GM23338 (cell line): ENCODE measurements at regions not wholly inside any gene's neighbourhood (a gene's known extent, or its start where the extent isn't known, plus 50 kb on each side); places are given as distances from the start of the nearest gene placed in this dataset.
A peak's percentile ranks its signal among the peaks of the same experiment; 100 is the strongest.

Source experiments
- ATAC-seq: fragments of 200-7000 bp; cut with Tn5 transposase; 3 replicates; pipeline ENCODE4 v1.9.1; 2020
- DNase-seq: peaks from one replicate; pipeline ENCODE4 v3.0.0-alpha.2; 2015; ENCODE audit warnings: low spot score
- H2AFZ ChIP-seq: fragments of 200-600 bp; sonication (generic); 2 replicates; pipeline ENCODE4 v1.8.0; 2016; ENCODE audit warnings: antibody characterized with exemption, mild to moderate bottlenecking, moderate library complexity
- H3F3A ChIP-seq: fragments of 200-600 bp; sonication (generic); replicated peaks from 2 replicates; pipeline ENCODE4 v1.8.0; 2017; ENCODE audit warnings: antibody characterized with exemption, mixed run types, low read depth
- H3K27ac ChIP-seq: fragments of 200-600 bp; sonication (generic); 2 replicates; pipeline ENCODE4 v1.6.1; 2016; ENCODE audit warnings: low read depth
- H3K27me3 ChIP-seq: fragments of 200-600 bp; sonication (generic); 2 replicates; pipeline ENCODE4 v1.8.0; 2016; ENCODE audit warnings: mild to moderate bottlenecking, mixed run types, moderate library complexity; ENCODE audit not compliant: insufficient read depth
- H3K36me3 ChIP-seq: fragments of 200-600 bp; sonication (generic); 2 replicates; pipeline ENCODE4 v1.8.0; 2016; ENCODE audit warnings: mild to moderate bottlenecking; ENCODE audit not compliant: insufficient read depth
- H3K4me1 ChIP-seq: fragments of 200-600 bp; sonication (generic); 2 replicates; pipeline ENCODE4 v1.8.0; 2016; ENCODE audit warnings: mild to moderate bottlenecking, moderate library complexity; ENCODE audit not compliant: insufficient read depth
- H3K4me2 ChIP-seq: fragments of 200-600 bp; sonication (generic); 2 replicates; pipeline ENCODE4 v1.7.1; 2017; ENCODE audit warnings: mixed run types
- H3K4me3 ChIP-seq: fragments of 200-600 bp; sonication (generic); 2 replicates; pipeline ENCODE4 v1.6.1; 2016; ENCODE audit warnings: mixed run types
- H3K79me2 ChIP-seq: fragments of 200-600 bp; sonication (generic); replicated peaks from 2 replicates; pipeline ENCODE4 v1.8.0; 2017; ENCODE audit warnings: mild to moderate bottlenecking; ENCODE audit not compliant: insufficient read depth
- H3K9me2 ChIP-seq: fragments of 200-600 bp; sonication (generic); 2 replicates; pipeline ENCODE4 v1.8.0; 2017; ENCODE audit not compliant: insufficient read depth
- H4K20me1 ChIP-seq: fragments of 200-600 bp; sonication (generic); replicated peaks from 2 replicates; pipeline ENCODE4 v1.8.0; 2017; ENCODE audit warnings: mild to moderate bottlenecking; ENCODE audit not compliant: insufficient read depth
- H3K27ac Mint-ChIP-seq: 2 replicates; pipeline ENCODE4 v1.8.0; 2020; ENCODE audit warnings: inconsistent platforms, mild to moderate bottlenecking, moderate library complexity, mixed read lengths
- H3K27me3 Mint-ChIP-seq: 3 replicates; pipeline ENCODE4 v1.8.0; 2022; ENCODE audit warnings: low read depth, mild to moderate bottlenecking, moderate library complexity, mixed read lengths, inconsistent platforms; ENCODE audit not compliant: insufficient read depth, poor library complexity
- H3K36me3 Mint-ChIP-seq: 3 replicates; pipeline ENCODE4 v1.8.0; 2021; ENCODE audit warnings: low read depth, mild to moderate bottlenecking, inconsistent platforms, moderate library complexity, mixed read lengths
- H3K4me1 Mint-ChIP-seq: 3 replicates; pipeline ENCODE4 v1.8.0; 2020; ENCODE audit warnings: mild to moderate bottlenecking, inconsistent platforms, mixed read lengths
- H3K4me3 Mint-ChIP-seq: 3 replicates; pipeline ENCODE4 v1.8.0; 2021; ENCODE audit warnings: moderate library complexity, mild to moderate bottlenecking, inconsistent platforms, mixed read lengths
- H3K9me3 Mint-ChIP-seq: 3 replicates; pipeline ENCODE4 v1.8.0; 2020; ENCODE audit warnings: moderate library complexity, mild to moderate bottlenecking, inconsistent platforms, mixed read lengths
- CREB1 ChIP-seq: fragments of 250-450 bp; sonication (Bioruptor Pico); IDR thresholded peaks from 2 replicates; pipeline ENCODE4 v1.5.0; 2020; ENCODE audit warnings: low read depth, mild to moderate bottlenecking, moderate library complexity
- CTCF ChIP-seq, 2 experiments: fragments of 200-600 bp in 1 of 2; sonication (generic) in 1 of 2; conservative IDR thresholded peaks; 2 replicates each; pipeline versions ENCODE4 v1.5.1 to v1.6.1; 2016 to 2017; ENCODE audit warnings: antibody characterized with exemption in 2 of 2, low read depth in 2 of 2, mild to moderate bottlenecking in 2 of 2, moderate library complexity in 1 of 2
- ETS1 ChIP-seq: IDR thresholded peaks from 2 replicates; pipeline ENCODE4 v1.6.1; 2016; ENCODE audit warnings: antibody characterized with exemption
- EZH2 ChIP-seq: fragments of 200-600 bp; sonication (generic); IDR thresholded peaks from one replicate; pipeline ENCODE4 v1.8.0; 2017; ENCODE audit warnings: antibody characterized with exemption, mild to moderate bottlenecking, low read depth; ENCODE audit not compliant: unreplicated experiment
- EZH2phosphoT487 ChIP-seq: fragments of 200-600 bp; sonication (generic); IDR thresholded peaks from one replicate; pipeline ENCODE4 v1.8.1; 2018; ENCODE audit warnings: antibody characterized with exemption; ENCODE audit not compliant: unreplicated experiment
- JUNB ChIP-seq: IDR thresholded peaks from one replicate; pipeline ENCODE4 v1.6.1; 2016; ENCODE audit warnings: antibody characterized with exemption; ENCODE audit not compliant: unreplicated experiment
- NANOG ChIP-seq: IDR thresholded peaks from 2 replicates; pipeline ENCODE4 v1.6.1; 2016; ENCODE audit warnings: antibody characterized with exemption, borderline replicate concordance
- POLR2AphosphoS5 ChIP-seq: IDR thresholded peaks from 2 replicates; pipeline ENCODE4 v1.6.1; 2016; ENCODE audit warnings: antibody characterized with exemption, low read depth
- REST ChIP-seq: IDR thresholded peaks from one replicate; pipeline ENCODE4 v1.6.1; 2018; ENCODE audit warnings: antibody characterized with exemption; ENCODE audit not compliant: unreplicated experiment
- STAT1 ChIP-seq: IDR thresholded peaks from one replicate; pipeline ENCODE4 v1.6.1; 2016; ENCODE audit warnings: antibody characterized with exemption; ENCODE audit not compliant: unreplicated experiment
- ZNF114 ChIP-seq: fragments of 250-450 bp; sonication (Bioruptor Pico); IDR thresholded peaks from 2 replicates; pipeline ENCODE4 v1.5.0; 2020; ENCODE audit warnings: mild to moderate bottlenecking, moderate library complexity
- ZNF331 ChIP-seq: fragments of 250-450 bp; sonication (Bioruptor Pico); IDR thresholded peaks from 2 replicates; pipeline ENCODE4 v1.5.0; 2020; ENCODE audit warnings: low read depth, mild to moderate bottlenecking, moderate library complexity
- TF ChIP-seq, protein P1 (sequence below): fragments of 250-450 bp; sonication (Bioruptor Pico); IDR thresholded peaks from 2 replicates; pipeline ENCODE4 v1.5.0; 2020; ENCODE audit warnings: mild to moderate bottlenecking, moderate library complexity

DNA sequence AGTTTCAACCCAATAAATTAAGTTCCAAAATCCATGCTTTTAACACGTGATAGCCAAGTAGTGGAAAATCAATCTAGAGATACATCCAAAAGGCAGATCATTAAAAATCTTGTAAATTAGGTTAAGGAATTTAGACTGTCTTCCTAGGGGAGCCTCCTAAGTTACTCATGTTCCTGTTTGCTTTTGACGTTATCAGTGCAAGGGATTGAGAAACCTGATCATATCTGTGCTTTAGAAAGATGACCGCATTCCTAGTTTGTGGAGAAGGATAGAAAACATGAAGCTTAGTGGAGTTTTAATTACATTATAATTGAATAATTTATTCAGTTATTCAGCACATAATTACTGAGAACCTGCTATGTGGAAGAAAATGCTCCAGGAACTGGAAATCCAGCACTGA is 251.0 kb upstream of the ARGLU1 start:
- H3K36me3 Mint-ChIP-seq, result no peaks in the 10 kb centered on the region
- peaks cover 47% of the 10 kb centered on the region for H3K4me1 Mint-ChIP-seq
- no peak overlapping the region for H3K27ac Mint-ChIP-seq
- Histone ChIP-seq H3K27ac (no peak overlapping the region), H2AFZ (0 out of 2 replicates have a peak overlapping the region, but pooled peaks have one; percentile 21), H4K20me1 (no peaks in the 10 kb centered on the region), H3K4me2 (no peak overlapping the region), H3K9me2 (no peaks in the 10 kb centered on the region), H3K79me2 (no peaks in the 10 kb centered on the region), H3F3A (no peaks in the 10 kb centered on the region), H3K27me3 (no peaks in the 10 kb centered on the region), H3K4me3 (no peak overlapping the region), H3K36me3 (no peaks in the 10 kb centered on the region), H3K4me1 (peaks cover 29% of the 10 kb centered on the region)
- no peak for DNase-seq
- no peak for ATAC-seq
- TF ChIP-seq CTCF (conservative IDR thresholded peaks at IDR 0.05; ENCODE audit: low read depth in 2 of 2), result no peak
- no peak for TF ChIP-seq ZNF114 (CRISPR knock-in tag)
- no peak for TF ChIP-seq EZH2
- TF ChIP-seq ZNF331 (CRISPR knock-in tag), result no peak
- no peak for TF ChIP-seq ETS1
- no peak for TF ChIP-seq NANOG
- TF ChIP-seq JUNB, result no peak
- TF ChIP-seq REST, result no peak
- no peak for TF ChIP-seq POLR2AphosphoS5
- no peak for TF ChIP-seq STAT1
- TF ChIP-seq EZH2phosphoT487, result no peak
- no peak for TF ChIP-seq CREB1 (CRISPR knock-in tag)
- TF ChIP-seq, protein P1, sequence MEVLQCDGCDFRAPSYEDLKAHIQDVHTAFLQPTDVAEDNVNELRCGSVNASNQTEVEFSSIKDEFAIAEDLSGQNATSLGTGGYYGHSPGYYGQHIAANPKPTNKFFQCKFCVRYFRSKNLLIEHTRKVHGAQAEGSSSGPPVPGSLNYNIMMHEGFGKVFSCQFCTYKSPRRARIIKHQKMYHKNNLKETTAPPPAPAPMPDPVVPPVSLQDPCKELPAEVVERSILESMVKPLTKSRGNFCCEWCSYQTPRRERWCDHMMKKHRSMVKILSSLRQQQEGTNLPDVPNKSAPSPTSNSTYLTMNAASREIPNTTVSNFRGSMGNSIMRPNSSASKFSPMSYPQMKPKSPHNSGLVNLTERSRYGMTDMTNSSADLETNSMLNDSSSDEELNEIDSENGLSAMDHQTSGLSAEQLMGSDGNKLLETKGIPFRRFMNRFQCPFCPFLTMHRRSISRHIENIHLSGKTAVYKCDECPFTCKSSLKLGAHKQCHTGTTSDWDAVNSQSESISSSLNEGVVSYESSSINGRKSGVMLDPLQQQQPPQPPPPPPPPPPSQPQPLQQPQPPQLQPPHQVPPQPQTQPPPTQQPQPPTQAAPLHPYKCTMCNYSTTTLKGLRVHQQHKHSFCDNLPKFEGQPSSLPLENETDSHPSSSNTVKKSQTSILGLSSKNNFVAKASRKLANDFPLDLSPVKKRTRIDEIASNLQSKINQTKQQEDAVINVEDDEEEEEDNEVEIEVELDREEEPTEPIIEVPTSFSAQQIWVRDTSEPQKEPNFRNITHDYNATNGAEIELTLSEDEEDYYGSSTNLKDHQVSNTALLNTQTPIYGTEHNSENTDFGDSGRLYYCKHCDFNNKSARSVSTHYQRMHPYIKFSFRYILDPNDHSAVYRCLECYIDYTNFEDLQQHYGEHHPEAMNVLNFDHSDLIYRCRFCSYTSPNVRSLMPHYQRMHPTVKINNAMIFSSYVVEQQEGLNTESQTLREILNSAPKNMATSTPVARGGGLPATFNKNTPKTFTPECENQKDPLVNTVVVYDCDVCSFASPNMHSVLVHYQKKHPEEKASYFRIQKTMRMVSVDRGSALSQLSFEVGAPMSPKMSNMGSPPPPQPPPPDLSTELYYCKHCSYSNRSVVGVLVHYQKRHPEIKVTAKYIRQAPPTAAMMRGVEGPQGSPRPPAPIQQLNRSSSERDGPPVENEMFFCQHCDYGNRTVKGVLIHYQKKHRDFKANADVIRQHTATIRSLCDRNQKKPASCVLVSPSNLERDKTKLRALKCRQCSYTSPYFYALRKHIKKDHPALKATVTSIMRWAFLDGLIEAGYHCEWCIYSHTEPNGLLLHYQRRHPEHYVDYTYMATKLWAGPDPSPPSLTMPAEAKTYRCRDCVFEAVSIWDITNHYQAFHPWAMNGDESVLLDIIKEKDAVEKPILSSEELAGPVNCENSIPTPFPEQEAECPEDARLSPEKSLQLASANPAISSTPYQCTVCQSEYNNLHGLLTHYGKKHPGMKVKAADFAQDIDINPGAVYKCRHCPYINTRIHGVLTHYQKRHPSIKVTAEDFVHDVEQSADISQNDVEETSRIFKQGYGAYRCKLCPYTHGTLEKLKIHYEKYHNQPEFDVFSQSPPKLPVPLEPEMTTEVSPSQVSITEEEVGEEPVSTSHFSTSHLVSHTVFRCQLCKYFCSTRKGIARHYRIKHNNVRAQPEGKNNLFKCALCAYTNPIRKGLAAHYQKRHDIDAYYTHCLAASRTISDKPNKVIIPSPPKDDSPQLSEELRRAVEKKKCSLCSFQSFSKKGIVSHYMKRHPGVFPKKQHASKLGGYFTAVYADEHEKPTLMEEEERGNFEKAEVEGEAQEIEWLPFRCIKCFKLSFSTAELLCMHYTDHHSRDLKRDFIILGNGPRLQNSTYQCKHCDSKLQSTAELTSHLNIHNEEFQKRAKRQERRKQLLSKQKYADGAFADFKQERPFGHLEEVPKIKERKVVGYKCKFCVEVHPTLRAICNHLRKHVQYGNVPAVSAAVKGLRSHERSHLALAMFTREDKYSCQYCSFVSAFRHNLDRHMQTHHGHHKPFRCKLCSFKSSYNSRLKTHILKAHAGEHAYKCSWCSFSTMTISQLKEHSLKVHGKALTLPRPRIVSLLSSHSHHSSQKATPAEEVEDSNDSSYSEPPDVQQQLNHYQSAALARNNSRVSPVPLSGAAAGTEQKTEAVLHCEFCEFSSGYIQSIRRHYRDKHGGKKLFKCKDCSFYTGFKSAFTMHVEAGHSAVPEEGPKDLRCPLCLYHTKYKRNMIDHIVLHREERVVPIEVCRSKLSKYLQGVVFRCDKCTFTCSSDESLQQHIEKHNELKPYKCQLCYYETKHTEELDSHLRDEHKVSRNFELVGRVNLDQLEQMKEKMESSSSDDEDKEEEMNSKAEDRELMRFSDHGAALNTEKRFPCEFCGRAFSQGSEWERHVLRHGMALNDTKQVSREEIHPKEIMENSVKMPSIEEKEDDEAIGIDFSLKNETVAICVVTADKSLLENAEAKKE, result no peak
- peaks cover 4% of the 10 kb centered on the region for H3K27me3 Mint-ChIP-seq
- no peaks in the 10 kb centered on the region for H3K9me3 Mint-ChIP-seq
- no peak overlapping the region for H3K4me3 Mint-ChIP-seq
